SJCRH30 (cell line): ENCODE measurements at regions not wholly inside any gene's neighbourhood (a gene's known extent, or its start where the extent isn't known, plus 50 kb on each side); places are given as distances from the start of the nearest gene placed in this dataset.
"Not testable (repeated sequence)": the region's sequence is repeated elsewhere in the genome, so short reads cannot be mapped to it uniquely, and the experiment has no call there.

ENCODE experiments used
- DNase-seq, 2 experiments: peaks; one replicate each; pipeline ENCODE4 v3.0.0-alpha.2; 2015 to 2020
- H3K27ac ChIP-seq: fragments of 250-450 bp; sonication (Bioruptor Pico); 2 replicates; pipeline ENCODE4 v1.5.1; 2020; ENCODE audit warnings: mild to moderate bottlenecking, moderate library complexity
- H3K27me3 ChIP-seq: fragments of 250-450 bp; sonication (Bioruptor Pico); 2 replicates; pipeline ENCODE4 v1.5.1; 2020; ENCODE audit warnings: mild to moderate bottlenecking, moderate library complexity
- H3K36me3 ChIP-seq: fragments of 250-450 bp; sonication (Bioruptor Pico); 2 replicates; pipeline ENCODE4 v1.5.1; 2020; ENCODE audit warnings: mild to moderate bottlenecking, moderate library complexity
- H3K4me1 ChIP-seq: fragments of 250-450 bp; sonication (Bioruptor Pico); 2 replicates; pipeline ENCODE4 v1.5.1; 2020; ENCODE audit warnings: mild to moderate bottlenecking, moderate library complexity
- H3K4me3 ChIP-seq: fragments of 250-450 bp; sonication (Bioruptor Pico); 2 replicates; pipeline ENCODE4 v1.5.1; 2020; ENCODE audit warnings: mild to moderate bottlenecking, moderate library complexity
- H3K9me3 ChIP-seq: fragments of 250-450 bp; sonication (Bioruptor Pico); replicated peaks from 2 replicates; pipeline ENCODE4 v1.5.1; 2020; ENCODE audit warnings: mild to moderate bottlenecking, moderate library complexity

DNA sequence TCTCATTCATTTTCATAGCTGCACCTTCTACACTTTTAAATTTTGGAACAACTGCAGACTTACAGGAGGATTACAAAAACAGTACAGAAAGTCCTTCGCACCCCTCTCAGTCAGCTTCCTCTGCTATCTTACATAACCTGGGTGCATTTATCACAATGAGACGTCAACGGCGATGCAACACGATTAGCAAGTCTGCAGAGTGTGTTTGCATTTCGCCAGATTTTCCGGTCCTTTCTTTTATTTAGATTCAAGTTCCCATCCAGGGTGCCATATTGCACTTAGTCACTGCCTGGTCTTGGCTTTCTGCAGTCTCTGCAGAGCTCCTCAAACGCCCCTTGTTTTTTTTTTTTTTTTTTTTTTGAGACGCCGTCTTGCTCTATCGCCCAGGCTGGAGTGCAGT lies 85.9 kb downstream of the ASMT start:
- Histone ChIP-seq H3K4me1 (no peaks in the 10 kb centered on the region), H3K9me3 (no peaks in the 10 kb centered on the region), H3K36me3 (no peaks in the 10 kb centered on the region), H3K27me3 (no peaks in the 10 kb centered on the region), H3K4me3 (no peak overlapping the region), H3K27ac (no peak overlapping the region)
- no peak for DNase-seq

DNA sequence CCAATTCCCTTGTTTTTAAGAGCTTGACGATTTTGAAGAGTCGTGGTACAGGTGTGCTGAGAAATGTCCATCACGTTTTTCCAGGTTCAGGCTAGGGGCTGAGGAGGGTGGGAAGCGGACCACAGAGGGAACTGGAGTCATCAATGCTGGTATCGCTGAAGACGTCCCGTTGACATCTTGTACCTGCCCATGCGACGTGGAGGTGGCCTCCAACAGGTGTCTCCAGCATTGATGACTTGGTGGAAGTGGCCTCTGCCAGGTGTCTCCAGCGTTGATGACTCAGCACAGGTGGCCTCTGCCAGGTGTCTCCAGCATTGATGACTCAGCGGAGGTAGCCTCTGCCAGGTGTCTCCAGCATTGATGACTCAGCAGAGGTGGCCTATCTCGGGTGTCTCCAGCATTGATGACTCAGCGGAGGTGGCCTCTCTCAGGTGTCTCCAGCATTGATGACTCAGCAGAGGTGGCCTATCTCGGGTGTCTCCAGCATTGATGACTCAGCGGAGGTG lies 86.6 kb downstream of the ASMT start:
- not testable (repeated sequence) for H3K27ac ChIP-seq, DNase-seq, H3K36me3 ChIP-seq, H3K9me3 ChIP-seq, H3K4me3 ChIP-seq, H3K4me1 ChIP-seq, H3K27me3 ChIP-seq

DNA sequence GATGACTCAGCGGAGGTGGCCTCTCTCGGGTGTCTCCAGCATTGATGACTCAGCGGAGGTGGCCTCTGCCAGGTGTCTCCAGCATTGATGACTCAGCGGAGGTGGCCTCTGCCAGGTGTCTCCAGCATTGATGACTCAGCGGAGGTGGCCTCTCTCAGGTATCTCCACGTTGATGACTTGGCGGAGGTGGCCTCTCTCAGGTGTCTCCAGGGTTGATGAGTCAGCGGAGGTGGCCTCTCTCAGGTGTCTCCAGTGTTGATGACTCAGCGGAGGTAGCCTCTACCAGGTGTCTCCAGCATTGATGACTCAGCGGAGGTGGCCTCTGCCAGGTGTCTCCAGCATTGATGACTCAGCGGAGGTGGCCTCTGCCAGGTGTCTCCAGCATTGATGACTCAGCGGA lies 87.3 kb downstream of the ASMT start:
- not testable (repeated sequence) for H3K4me1 ChIP-seq, H3K27me3 ChIP-seq, H3K27ac ChIP-seq, H3K36me3 ChIP-seq, DNase-seq, H3K9me3 ChIP-seq, H3K4me3 ChIP-seq

DNA sequence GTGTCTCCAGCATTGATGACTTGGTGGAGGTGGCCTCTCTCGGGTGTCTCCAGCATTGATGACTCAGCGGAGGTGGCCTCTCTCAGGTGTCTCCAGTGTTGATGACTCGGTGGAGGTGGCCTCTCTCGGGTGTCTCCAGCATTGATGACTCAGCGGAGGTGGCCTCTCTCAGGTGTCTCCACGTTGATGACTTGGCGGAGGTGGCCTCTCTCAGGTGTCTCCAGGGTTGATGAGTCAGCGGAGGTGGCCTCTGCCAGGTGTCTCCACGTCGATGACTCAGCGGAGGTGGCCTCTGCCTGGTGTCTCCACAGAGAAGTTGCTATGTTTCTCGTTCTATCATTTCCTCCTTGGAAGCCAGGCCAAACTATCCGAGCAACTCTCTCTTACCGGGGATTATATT lies 87.7 kb downstream of the ASMT start:
- H3K4me1 ChIP-seq, DNase-seq, H3K27me3 ChIP-seq, H3K4me3 ChIP-seq, H3K9me3 ChIP-seq, H3K27ac ChIP-seq, H3K36me3 ChIP-seq: not testable (repeated sequence)

DNA sequence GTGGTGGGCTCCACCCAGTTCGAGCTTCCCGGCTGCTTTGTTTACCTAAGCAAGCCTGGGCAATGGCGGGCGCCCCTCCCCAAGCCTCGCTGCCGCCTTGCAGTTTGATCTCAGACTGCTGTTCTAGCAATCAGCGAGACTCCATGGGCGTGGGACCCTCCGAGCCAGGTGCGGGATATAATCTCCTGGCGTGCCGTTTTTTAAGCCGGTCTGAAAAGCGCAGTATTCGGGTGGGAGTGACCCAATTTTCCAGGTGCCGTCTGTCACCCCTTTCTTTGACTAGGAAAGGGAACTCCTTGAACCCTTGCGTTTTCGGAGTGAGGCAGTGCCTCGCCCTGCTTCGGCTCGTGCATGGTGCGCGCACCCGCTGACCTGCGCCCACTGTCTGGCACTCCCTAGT lies 94.4 kb downstream of the ASMT start:
- H3K27me3 ChIP-seq, H3K4me3 ChIP-seq, H3K9me3 ChIP-seq, H3K4me1 ChIP-seq, DNase-seq, H3K27ac ChIP-seq, H3K36me3 ChIP-seq: not testable (repeated sequence)

DNA sequence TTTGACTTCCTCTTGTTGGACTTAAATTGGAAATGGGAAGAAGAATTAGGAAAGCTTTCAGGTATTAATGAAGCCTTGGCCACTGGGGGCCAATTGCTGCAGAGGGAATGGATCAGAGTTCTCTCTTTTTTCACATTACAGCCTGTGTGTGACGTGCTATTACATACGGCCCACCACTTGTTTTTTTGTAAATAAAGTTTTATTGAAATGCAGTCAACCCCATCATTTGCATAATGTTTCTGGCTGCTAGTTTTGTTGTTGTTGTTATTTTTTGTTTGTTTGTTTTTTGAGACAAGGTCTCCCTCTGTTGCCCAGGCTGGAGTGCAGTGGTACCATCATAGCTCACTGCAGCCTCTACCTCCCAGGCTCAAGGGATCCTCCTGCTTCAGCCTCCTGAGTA lies 98.4 kb downstream of the ASMT start:
- H3K9me3 ChIP-seq: no peaks in the 10 kb centered on the region
- no peaks in the 10 kb centered on the region for H3K4me1 ChIP-seq
- H3K36me3 ChIP-seq: no peaks in the 10 kb centered on the region
- H3K27ac ChIP-seq: no peak overlapping the region
- no peak for DNase-seq
- H3K4me3 ChIP-seq: no peak overlapping the region
- no peaks in the 10 kb centered on the region for H3K27me3 ChIP-seq

DNA sequence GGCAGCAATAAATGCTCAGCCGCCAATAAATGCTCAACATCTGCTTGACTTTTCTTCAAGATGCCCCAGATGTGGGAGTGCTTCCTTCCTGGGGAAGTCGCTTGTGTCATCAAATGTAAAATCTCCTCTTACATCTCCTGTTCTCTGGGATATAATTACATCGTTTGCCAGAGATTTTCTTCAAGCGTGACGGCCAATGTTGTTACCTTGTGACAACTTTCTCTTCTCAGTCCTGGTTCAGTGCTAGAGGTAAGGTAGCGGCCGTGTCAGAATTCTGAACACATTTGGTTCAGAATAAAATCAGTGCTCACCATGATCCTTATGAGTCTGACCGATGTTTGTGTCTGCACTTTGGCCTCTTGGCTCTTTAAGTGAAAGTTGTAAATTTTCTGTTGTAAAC lies 102.5 kb downstream of the ASMT start:
- Histone ChIP-seq H3K36me3 (no peaks in the 10 kb centered on the region), H3K4me3 (no peak overlapping the region), H3K27me3 (no peaks in the 10 kb centered on the region), H3K4me1 (no peaks in the 10 kb centered on the region), H3K27ac (no peak overlapping the region), H3K9me3 (no peaks in the 10 kb centered on the region)
- no peak for DNase-seq

DNA sequence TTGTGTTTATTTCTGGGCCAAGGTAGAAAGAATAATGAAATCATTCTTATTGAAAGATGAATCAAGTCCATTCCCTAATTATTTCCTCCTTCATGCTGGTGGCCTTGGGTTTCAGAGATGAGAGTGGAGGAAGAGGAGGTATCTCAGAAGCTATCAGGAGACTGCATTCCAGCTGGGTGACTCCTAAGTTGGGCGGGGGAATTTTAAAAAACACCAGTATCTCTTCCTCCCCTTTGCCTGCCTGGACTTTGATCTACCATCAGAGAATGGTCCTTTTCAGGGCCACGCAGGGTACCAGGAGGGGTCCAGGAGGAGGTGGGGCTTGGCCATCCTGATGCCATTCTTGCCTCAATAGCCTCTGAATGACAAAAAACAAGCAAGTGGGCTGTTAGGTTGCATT lies 104.4 kb downstream of the ASMT start:
- Histone ChIP-seq H3K27me3 (no peaks in the 10 kb centered on the region), H3K9me3 (no peaks in the 10 kb centered on the region), H3K4me1 (no peaks in the 10 kb centered on the region), H3K27ac (no peak overlapping the region), H3K4me3 (no peak overlapping the region), H3K36me3 (no peaks in the 10 kb centered on the region)
- DNase-seq: no peak

DNA sequence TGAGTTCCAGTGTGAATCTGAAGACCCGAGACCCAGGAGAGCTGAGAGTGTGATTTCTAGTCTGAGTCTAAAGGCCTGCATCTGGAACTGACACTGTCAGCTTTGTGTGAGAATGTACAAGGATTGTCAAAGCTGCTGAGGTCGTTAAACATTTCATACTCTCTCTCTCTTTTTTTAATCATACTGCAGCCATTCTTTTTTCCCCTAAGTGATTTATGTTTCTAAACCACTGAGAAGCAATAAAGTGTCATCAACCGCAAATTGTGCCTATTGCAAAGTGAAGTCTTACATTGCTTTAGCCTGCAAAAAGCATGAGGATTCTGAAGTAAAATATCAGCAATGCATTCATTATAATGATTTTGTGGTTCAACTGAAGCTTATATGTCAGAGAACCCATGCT lies 106.0 kb downstream of the ASMT start:
- no peak overlapping the region for H3K27ac ChIP-seq
- no peaks in the 10 kb centered on the region for H3K27me3 ChIP-seq
- DNase-seq: no peak
- no peaks in the 10 kb centered on the region for H3K4me1 ChIP-seq
- no peak overlapping the region for H3K4me3 ChIP-seq
- no peaks in the 10 kb centered on the region for H3K36me3 ChIP-seq
- H3K9me3 ChIP-seq: no peaks in the 10 kb centered on the region

DNA sequence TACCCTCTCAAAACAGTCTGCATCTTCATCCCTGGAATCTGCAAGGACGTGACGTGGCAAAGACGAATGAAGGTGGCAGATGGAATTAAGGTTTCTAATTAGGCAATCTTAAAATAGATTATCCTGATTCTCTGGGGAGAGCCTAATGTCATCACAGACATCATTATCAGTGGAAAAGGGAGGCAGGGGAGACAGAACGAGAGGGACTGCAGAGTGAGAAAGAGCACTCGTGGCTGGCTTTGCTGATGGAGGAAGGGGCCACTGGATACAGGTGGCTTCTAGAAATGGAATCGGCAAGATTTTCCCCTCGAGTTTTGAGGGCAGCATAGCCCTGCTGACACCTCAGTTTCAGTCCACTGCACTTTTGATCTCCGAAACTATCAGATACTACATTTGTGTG lies 110.6 kb downstream of the ASMT start:
- H3K27ac ChIP-seq: no peak overlapping the region
- H3K27me3 ChIP-seq: no peaks in the 10 kb centered on the region
- DNase-seq: no peak
- H3K9me3 ChIP-seq: no peaks in the 10 kb centered on the region
- H3K4me3 ChIP-seq: no peak overlapping the region
- H3K4me1 ChIP-seq: no peaks in the 10 kb centered on the region
- H3K36me3 ChIP-seq: no peaks in the 10 kb centered on the region

DNA sequence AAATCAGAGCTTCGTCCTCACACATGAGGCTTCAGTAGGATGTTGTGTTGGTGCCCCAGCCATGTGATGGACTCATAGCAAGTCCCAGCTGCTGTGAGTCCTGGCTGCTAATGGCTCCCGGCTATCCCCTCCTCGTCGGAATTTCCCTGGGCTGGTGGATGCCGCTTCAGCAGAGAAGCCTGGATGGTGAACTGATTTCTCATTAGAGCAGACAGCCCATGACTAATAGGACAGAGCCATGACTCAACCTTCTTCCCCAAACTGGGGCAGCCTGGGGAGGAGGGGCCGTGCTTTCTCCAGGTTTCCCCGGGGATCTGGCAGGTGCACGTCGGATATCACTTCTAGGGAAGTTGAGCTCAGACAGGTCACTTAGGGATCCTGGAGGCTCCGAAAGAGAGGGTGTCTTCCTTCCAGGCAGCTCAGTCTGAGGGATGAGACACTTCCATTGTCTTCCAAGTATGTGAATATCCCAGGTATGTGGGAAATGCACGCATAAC lies 112.7 kb downstream of the ASMT start:
- no peak overlapping the region for H3K27ac ChIP-seq
- no peaks in the 10 kb centered on the region for H3K4me1 ChIP-seq
- peak; percentile 41 to 52 for DNase-seq
- H3K9me3 ChIP-seq: no peaks in the 10 kb centered on the region
- H3K27me3 ChIP-seq: no peaks in the 10 kb centered on the region
- H3K36me3 ChIP-seq: no peaks in the 10 kb centered on the region
- H3K4me3 ChIP-seq: no peak overlapping the region

DNA sequence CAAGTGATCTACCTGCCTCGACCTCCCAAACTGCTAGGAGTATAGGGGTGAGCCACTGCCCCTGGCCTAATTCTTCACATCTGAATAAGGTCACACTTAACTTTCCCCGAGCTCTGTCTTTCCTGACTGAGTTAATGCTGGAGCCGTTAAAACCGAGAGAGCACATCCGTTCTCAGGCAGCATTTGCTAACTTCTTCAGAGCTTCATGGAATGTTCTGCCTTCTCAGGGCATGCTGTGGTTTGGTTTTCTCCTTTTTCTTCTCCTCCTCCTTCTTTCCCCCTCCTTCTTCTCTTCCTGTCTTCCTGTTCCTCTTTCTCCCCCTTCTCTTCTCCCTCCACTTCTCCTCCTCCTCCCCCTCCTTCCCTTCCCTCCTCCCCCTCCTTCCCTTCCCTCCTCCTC lies 119.9 kb downstream of the ASMT start:
- DNase-seq: peak in 1 of 2 experiments; percentile 1
- no peaks in the 10 kb centered on the region for H3K27me3 ChIP-seq
- no peak overlapping the region for H3K27ac ChIP-seq
- no peaks in the 10 kb centered on the region for H3K36me3 ChIP-seq
- H3K4me3 ChIP-seq: no peak overlapping the region
- H3K4me1 ChIP-seq: no peaks in the 10 kb centered on the region
- no peaks in the 10 kb centered on the region for H3K9me3 ChIP-seq

DNA sequence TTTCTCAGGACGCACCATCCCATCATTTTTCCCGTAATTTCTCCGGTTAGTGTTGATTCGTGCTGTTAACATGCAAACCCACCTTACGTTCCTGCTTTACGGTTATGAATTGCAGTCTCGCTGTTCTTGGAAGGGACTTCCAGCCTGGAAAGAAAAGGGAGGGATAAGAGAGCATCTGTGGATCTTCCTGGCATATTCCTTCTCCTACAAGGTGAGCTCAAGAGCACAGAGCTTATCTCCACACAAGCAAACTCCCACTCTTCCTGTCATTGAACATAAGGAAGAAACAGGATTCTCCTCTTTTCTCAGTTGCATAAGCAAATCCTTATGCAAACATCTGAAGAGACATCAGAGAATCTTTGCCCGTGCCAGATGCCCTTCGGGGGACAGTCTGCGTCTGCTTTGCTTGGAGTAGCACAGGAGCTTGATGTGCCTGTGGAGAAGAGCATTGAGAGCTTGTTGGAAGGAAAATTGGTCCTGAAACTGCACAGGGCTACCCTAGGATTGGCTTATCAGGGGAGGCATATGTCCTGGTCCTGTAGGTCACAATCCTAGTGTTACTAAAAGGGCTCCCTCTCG lies 127.0 kb downstream of the ASMT start:
- H3K4me3 ChIP-seq: no peak overlapping the region
- H3K36me3 ChIP-seq: no peaks in the 10 kb centered on the region
- no peaks in the 10 kb centered on the region for H3K27me3 ChIP-seq
- H3K9me3 ChIP-seq: 0 out of 2 replicates have a peak, but pooled peaks cover 5% of the 10 kb centered on the region
- H3K4me1 ChIP-seq: no peaks in the 10 kb centered on the region
- DNase-seq: no peak
- no peak overlapping the region for H3K27ac ChIP-seq

DNA sequence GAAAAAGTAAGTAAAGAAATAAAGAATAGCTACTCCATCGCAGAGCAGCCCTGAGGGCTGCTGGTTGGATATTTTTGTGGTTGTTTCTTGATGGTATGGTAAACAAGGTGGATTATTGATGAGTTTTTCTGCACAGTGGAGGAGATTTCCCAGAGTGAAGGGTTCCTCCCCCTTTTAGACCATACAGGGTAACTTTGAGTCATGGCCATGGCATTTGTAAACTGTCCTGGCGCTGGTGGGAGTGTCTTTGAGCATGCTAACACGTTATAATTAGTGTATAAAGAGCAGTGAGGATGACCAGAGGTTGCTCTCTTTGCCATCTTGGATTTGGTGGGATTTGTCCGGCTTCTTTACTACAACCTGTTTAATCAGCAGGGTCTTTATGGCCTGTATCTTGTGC lies 128.2 kb downstream of the ASMT start:
- no peaks in the 10 kb centered on the region for H3K36me3 ChIP-seq
- no peaks in the 10 kb centered on the region for H3K4me1 ChIP-seq
- no peaks in the 10 kb centered on the region for H3K27me3 ChIP-seq
- DNase-seq: no peak
- no peak overlapping the region for H3K27ac ChIP-seq
- H3K9me3 ChIP-seq: 0 out of 2 replicates have a peak, but pooled peaks cover 5% of the 10 kb centered on the region
- no peak overlapping the region for H3K4me3 ChIP-seq

DNA sequence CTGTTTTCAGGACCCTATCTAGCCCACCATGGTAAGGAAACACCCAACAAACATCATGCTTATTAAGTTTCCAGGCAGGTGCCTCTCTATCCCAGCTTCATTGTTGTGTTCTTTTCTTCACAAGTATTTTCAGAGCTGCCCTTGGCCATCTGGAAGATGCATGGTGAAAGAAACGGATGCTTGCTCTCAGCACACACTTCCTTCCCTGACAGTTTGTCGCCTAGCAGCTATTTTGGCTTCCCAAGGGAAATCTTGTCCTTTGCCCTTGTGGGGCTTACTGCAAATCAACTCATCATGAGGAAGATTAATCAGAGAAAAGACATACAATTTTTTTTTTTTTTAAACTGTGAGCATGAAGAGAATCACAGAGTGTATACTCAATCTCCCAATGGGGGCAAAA lies 128.8 kb downstream of the ASMT start:
- Histone ChIP-seq H3K27ac (no peak overlapping the region), H3K36me3 (no peaks in the 10 kb centered on the region), H3K9me3 (0 out of 2 replicates have a peak, but pooled peaks cover 7% of the 10 kb centered on the region), H3K4me3 (no peak overlapping the region), H3K4me1 (no peaks in the 10 kb centered on the region), H3K27me3 (no peaks in the 10 kb centered on the region)
- no peak for DNase-seq

DNA sequence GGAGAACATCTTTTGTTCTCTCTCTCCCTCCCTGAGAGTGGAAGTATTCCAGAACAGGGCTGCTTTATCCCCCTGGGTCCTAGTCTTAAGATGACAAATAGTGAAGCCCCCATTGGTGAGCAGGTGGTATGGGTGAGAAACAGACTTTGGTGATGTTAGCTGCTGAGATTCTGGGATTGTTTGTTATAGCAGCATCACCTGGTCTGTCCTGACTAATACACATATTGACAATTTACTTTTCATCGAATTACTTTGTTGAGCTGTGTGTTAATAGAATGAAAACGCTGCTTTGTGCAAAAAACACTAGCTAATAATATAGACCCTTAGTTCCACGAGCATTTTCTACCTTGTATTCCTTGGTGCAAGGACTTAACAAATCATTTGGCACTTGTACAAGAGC lies 133.5 kb downstream of the ASMT start:
- no peaks in the 10 kb centered on the region for H3K36me3 ChIP-seq

More for the DNA sequence above, 133.5 kb downstream of the ASMT start:
- Histone ChIP-seq H3K4me1 (no peaks in the 10 kb centered on the region), H3K27ac (no peak overlapping the region), H3K9me3 (0 out of 2 replicates have a peak, but pooled peaks cover 7% of the 10 kb centered on the region), H3K4me3 (no peak overlapping the region), H3K27me3 (no peaks in the 10 kb centered on the region)
- DNase-seq: no peak
